NCI-H146 treated with DMSO at 0.1 percent for 48 hours (cell line): ENCODE measurements at regions not wholly inside any gene's neighbourhood (a gene's known extent, or its start where the extent isn't known, plus 50 kb on each side); places are given as distances from the start of the nearest gene placed in this dataset.

Experiments used
- DNase-seq: peaks from one replicate; lab custom pipeline; 2025; ENCODE audit not compliant: unreplicated experiment; lab: John Stamatoyannopoulos, UW

GRCh38 chr10:130398090-130398994, 262.2 kb downstream of the GLRX3 start:
- DNase-seq = no peak

DNA sequence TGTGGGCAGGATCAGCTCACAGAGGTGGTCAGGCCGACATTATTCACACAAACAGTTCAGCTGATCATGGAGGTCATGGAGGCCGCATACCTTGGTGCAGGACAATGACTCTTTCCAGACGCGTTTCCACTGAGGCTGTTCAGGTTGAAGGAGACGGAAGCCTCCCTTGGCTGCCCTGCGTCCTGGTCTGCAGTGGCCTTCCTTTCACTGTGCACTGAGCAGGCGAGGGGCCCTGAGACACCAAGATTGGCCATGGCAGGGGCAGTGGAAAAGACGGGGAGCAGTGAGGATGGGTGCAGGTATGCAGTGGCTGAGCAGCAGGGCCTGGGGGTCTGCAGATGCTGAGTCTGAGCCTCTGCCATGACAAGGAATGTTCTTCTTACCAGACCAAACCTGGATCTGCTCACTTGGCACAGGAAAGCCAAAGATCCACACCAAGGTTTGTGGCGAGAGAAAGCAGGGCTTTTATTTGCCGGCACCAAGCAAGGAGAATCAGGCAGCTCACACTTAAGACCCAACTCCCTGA, 263.3 kb downstream of the GLRX3 start:
- DNase-seq = no peak

DNA sequence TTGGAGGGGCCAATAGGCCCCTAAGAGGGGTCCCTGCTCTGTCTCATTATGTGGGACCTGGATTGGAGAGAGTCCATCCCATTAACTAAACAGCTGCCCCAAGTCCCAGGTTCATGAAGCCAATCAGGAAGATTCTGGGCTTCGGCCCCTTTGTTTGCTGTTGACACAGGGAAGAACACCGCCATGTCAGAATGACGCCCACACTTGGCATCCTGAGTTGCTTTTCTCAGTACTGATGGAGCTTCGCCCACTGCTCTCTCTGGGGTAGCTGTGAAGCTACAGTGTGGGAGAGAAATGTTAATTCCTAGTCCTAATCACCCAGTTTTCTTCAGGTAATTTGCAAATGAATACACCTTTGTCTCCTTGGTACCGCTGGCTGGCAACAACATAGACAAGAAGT, 264.7 kb downstream of the GLRX3 start:
- DNase-seq = no peak

DNA sequence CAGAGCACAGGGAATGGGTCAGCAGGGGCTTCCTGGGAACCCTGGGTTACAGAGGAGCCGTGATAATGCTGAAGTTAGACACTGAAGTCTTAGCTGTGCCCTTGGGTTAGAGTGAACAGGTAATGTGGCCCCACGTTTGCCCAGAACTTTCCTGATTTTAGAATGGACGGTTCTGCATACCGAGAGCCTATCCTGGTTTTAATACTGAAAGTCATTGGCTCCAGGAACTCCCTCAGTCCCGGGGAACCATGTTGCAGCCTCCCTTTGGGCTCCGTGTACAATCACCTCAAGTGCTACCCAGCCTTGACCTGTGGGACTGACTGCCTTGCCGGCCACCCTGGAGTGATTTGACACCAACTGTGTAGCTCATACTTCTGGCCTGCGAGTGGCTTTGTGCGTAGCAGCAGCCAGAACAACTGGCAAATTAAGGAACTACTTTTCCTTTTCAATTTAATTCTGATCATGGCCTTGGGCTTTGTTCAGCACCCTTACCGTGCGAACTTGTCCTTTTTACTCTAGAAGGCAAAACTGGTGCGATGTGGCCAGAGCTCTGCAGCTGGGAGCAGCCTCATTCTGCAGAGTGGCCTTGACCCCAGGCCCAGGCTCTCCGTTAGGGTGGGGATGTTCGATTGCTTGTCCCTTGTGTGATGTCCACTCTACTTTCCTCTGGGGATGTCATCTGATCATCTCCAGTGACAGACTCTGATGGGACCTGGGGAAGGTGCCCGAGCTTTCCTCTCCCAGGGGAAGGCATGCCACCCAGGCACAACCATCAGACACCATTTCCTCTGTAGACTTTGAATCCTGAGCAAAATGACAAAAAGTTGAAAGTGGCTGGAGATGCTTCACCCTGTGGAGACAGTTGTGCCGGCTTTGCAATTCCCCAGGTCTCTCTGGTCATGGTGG, 265.9 kb downstream of the GLRX3 start:
- DNase-seq = no peak

DNA sequence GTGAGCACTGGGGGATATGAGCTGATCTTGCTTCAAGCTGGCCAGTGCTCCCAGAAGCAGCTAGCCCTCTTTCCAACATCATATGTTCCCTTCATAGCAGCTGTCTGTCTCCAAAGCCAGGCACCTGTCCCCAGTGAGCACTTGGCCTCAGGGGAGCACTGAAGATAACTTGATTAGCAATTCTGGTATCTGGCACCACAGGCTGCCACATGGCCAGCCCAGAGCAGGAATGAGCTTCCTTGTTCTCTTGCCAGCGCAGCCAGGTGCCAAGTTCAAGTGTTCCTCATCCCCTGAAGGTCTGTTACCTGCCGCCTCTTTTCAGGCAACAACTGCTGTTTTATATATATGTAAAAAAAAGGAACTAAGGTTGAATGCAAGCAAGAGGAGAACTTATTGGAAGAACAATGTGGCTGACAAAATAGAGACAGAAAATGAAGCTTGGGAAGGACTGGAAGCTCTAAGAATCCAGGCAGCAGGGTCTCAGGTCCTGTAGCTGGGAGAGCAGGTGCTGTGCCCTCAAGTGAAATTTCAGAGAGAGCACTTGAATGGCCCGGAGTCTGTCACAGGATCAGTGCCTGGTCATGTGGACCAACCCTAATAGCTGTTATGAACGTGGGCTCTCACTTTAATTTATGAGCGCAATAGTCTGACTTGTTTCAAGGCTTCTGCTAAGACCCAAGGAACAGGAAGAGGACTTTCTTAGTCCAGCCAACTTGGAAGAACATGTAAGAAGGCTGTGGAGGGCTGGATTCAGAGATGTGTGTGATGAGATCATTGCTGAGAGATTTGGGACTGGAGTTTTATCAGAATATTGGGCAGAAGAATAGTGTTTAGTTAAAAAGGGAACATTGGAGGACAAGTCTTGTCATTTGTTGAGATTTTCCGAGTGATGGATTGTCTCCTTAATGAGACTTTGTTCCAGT, 267.2 kb downstream of the GLRX3 start:
- no peak for DNase-seq

DNA sequence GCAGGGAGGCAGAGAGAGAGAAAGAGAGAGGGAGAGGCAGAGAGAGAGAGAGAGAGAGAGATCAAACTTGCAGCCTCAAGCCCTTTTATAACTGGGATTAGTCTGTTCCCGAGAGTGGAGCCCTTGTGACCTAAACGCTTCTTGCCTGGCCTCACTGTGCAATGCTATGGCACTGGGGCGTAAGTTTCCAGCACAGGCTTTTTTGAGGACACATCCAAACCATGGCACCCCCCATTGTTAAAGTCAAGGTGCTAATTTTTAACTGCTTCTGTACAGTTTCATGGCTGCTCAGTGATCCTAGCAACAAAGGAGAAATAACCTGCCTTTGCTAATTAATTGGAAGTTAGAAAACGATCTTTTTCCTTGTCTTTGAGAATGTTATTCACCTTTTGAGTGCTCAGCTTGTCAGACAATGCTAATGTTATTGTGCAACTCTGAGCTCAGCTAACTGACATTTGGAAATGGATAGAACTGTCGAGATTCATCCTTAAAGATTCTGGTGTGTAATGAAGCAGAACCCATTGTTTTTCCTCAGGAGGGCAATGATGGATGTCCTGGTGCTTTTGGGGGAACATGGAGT, 268.4 kb downstream of the GLRX3 start:
- no peak for DNase-seq

- DNase-seq = no peak
Observed at GRCh38 chr10:130407052-130407451, 270.9 kb downstream of the GLRX3 start.

- no peak for DNase-seq
Observed at GRCh38 chr10:130409331-130409730, 273.1 kb downstream of the GLRX3 start.

GRCh38 chr10:130409931-130410330, 273.7 kb downstream of the GLRX3 start:
- no peak for DNase-seq

- DNase-seq = no peak
Observed at GRCh38 chr10:130411496-130412085, 275.4 kb downstream of the GLRX3 start.

GRCh38 chr10:130412317-130412716, 276.1 kb downstream of the GLRX3 start:
- DNase-seq = no peak

DNA sequence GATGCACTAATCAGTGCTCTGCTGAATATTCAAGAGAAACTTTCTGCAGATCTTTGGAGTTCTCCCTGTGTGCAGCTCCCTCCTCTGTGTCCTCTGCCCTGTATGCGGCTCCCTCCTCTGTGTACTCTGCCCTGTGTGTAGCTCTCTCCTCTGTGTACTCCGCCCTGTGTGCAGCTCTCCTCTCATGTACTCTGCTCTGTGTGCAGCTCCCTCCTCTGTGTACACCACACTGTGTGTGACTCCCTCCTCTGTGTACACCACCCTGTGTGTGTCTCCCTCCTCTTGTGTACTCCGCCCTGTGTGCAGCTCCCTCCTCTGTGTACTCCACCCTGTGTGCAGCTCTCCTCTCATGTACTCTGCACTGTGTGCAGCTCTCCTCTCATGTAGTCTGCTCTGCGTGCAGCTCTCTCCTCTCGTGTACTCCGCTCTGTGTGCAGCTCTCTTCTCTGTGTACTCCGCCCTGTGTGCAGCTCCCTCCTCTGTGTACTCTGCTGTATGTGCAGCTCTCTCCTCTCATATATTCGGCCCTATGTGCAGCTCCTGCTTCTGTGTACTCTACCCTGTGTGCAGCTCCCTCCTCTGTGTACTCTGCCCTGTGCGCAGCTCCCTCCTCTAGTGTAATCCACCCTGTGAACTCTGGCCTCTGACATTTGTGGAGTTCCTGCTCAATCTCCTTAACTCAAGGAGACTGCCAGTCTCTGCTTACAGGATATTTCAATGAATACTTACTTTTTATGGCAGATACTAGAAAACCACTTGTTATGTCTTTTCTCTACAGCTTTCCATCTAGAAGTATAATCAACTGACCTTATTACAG, 280.4 kb downstream of the GLRX3 start:
- no peak for DNase-seq

DNA sequence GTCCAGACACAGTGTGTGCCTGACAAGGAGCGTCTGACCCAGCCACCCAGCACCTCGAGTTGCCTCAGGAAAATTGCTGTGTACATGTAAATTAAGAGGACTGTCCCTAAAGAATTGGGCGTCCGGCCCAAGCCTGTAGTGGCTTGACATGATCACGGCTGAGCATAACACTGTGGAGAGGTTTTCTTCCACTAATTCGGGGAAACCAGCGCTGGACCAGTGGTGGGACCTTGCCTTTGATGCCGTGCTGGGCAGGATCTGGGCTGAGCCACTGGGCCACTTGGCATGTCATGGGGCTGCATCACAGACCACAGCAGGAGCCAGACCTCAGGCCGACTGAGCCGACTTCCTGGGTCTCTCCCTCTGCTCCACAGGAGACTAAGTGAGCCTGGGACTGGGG, 282.5 kb downstream of the GLRX3 start:
- no peak for DNase-seq

DNA sequence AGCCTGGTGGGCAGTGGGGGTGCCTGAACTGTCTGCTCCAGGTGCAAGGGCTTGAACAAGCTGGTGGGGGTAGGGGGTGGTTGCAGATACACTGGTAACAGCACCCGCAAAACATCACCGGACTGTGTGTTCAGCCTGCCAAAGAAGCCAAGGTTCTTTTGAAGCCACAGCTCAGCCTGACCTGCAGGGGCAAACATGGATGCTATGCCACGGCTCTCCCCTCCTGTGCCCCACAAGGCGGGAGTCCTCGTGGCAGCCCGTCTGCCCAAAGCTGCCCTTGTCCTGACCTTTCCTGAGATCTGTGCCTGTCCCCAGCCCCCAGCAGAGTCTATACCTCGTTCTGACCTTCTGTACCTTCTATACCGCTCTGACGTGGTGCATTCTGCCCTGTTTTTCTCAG, 285.7 kb downstream of the GLRX3 start:
- DNase-seq = no peak

DNA sequence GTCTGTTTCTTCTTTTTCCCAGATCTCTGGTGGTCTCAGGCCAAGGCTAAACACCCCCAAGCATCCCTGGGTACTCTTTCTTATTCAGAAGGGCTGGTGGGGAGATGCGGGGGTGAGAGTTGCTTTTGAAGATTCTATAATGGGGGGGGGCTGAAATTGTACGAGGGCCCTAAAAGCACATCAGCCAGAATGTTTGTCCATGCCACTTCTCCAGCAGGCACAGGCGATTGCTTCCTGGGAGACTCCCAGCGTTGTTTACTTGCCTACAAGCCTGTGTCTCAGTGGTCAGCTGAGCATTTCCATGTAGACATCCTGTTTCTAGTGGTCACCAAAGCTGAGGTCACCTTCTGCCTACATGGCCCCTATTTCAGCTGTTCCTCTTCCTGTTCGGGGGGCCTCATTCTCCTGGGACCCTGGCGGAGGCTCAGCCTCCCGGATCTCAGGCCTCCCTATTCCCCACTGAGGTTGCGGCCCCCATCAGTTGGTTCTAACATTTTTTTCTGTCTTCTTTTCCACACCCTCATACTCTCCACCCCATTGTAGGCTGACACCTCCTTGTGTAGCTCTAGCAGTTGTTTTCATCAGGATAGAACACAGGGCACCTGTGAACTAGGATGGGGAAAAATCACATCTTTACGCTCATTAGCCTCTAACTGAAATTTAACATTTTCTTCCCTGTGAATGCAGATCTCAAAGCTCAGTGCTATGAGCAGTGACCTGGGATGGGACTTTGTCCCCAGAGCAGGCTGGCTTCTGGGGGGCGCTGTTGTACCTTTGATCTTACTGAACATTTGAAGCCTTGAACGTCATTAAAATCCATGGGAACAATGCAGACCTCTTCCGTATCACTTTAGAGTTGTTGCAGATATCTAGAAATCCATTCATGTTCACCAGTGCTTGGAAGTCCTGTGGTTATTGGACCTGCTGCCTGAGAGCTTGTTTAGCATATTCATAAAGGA, 286.5 kb downstream of the GLRX3 start:
- DNase-seq = no peak

GRCh38 chr10:130423455-130424305, 287.5 kb downstream of the GLRX3 start:
- DNase-seq = no peak

DNA sequence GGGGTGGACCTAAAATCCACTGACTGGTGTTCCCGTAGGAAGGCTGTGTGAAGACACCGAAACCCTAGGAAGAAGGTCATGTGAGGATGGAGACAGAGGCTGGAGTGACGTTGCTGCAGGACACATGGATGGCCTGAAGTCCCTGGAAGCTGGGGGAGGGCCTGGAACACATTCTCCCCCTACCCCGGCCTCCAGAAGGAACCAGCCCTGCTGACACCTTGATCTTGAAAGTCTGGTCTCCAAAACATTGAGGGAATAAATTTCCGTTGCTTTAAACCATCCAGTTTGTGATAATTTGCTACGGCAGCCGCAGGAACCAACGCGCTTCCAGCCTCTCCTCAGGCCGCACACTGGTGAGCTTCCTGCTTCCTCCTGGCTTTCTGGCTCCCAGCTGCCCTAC, 288.2 kb downstream of the GLRX3 start:
- no peak for DNase-seq
